Caco-2 (cell line): ENCODE measurements at regions not wholly inside any gene's neighbourhood (a gene's known extent, or its start where the extent isn't known, plus 50 kb on each side); places are given as distances from the start of the nearest gene placed in this dataset.

Experiments
- BruUV-seq: library from RNA; stranded (reverse); fragments of 400-500 nt; replicated peaks from 2 replicates; lab custom pipeline; 2021; lab: Mats Ljungman, UMichigan
- CTCF ChIA-PET: fragments of 300-600 bp; sonication (Branson Sonifier 250); formaldehyde crosslinking; loops from one replicate; lab custom pipeline; 2022; ENCODE audit warnings: antibody characterized with exemption; lab: Charles Lee
- POLR2A ChIA-PET: fragments of 300-600 bp; sonication (Branson Sonifier 250); formaldehyde crosslinking; loops from one replicate; lab custom pipeline; 2022; ENCODE audit warnings: antibody characterized with exemption; lab: Charles Lee
- DNase-seq, 2 experiments: peaks; one replicate each; pipeline versions ENCODE4 v3.0.0 to v3.0.0-alpha.2; 2020 to 2022
- H3K27me3 ChIP-seq: replicated peaks from 2 replicates; pipeline ENCODE4 v1.6.0; 2011; ENCODE audit warnings: low read length; ENCODE audit not compliant: control insufficient read depth, insufficient read depth
- H3K36me3 ChIP-seq: 2 replicates; pipeline ENCODE4 v1.5.1; 2011; ENCODE audit warnings: low read length; ENCODE audit not compliant: control insufficient read depth, insufficient read depth
- H3K4me1 ChIP-seq: fragments of 250-450 bp; sonication (Bioruptor Pico); 2 replicates; pipeline ENCODE4 v1.5.1; 2020; ENCODE audit warnings: mild to moderate bottlenecking
- H3K4me3 ChIP-seq: 2 replicates; pipeline ENCODE4 v1.5.1; 2011; ENCODE audit warnings: low read depth, mild to moderate bottlenecking, control low read depth, low read length
- H3K9me3 ChIP-seq: fragments of 250-450 bp; sonication (Bioruptor Pico); 2 replicates; pipeline ENCODE4 v1.5.1; 2020; ENCODE audit warnings: mild to moderate bottlenecking, moderate library complexity
- H3K27ac Mint-ChIP-seq: one replicate; pipeline ENCODE4 v1.8.0; 2022; ENCODE audit warnings: mixed read lengths; ENCODE audit not compliant: unreplicated experiment
- H3K27me3 Mint-ChIP-seq: one replicate; pipeline ENCODE4 v1.8.0; 2022; ENCODE audit warnings: mixed read lengths; ENCODE audit not compliant: insufficient read depth, unreplicated experiment
- H3K36me3 Mint-ChIP-seq: one replicate; pipeline ENCODE4 v1.8.0; 2022; ENCODE audit warnings: mild to moderate bottlenecking, mixed read lengths; ENCODE audit not compliant: insufficient read depth, unreplicated experiment
- H3K4me1 Mint-ChIP-seq: one replicate; pipeline ENCODE4 v1.8.0; 2022; ENCODE audit warnings: low read depth, mixed read lengths; ENCODE audit not compliant: unreplicated experiment
- H3K4me3 Mint-ChIP-seq: one replicate; pipeline ENCODE4 v1.8.0; 2022; ENCODE audit warnings: mild to moderate bottlenecking, moderate library complexity, mixed read lengths; ENCODE audit not compliant: unreplicated experiment
- H3K9me3 Mint-ChIP-seq: one replicate; pipeline ENCODE4 v1.8.0; 2022; ENCODE audit warnings: mixed read lengths; ENCODE audit not compliant: unreplicated experiment
- intact Hi-C: fragments of 100-400 bp; cut with micrococcal nuclease; formaldehyde crosslinking; loops from one replicate; pipeline ENCODE4 v1.10.0; 2022; ENCODE audit not compliant: unreplicated experiment
- TF ChIP-seq, protein P1 (sequence below), 2 experiments: fragments of 200-600 bp in 1 of 2; IDR thresholded peaks; 1 replicate in 1 of 2; 2 replicates in 1 of 2; pipeline versions ENCODE4 v1.5.1 to v1.8.0; 2011 to 2022; ENCODE audit warnings: antibody characterized with exemption in 1 of 2, control low read depth in 1 of 2, inconsistent platforms in 1 of 2, low read depth in 1 of 2, low read length in 1 of 2, mild to moderate bottlenecking in 1 of 2, moderate library complexity in 1 of 2; ENCODE audit not compliant: insufficient read depth in 1 of 2, severe bottlenecking in 1 of 2, unreplicated experiment in 1 of 2

GRCh38 chr6:19377722-19378121 lies 459.4 kb upstream of the ID4 start:
- H3K27ac Mint-ChIP-seq = no peak overlapping the region
- no peaks in the 10 kb centered on the region for H3K9me3 Mint-ChIP-seq
- H3K9me3 ChIP-seq = no peaks in the 10 kb centered on the region
- no TSS peak for BruUV-seq
- no peaks in the 10 kb centered on the region for H3K4me1 Mint-ChIP-seq
- H3K27me3 ChIP-seq = no peaks in the 10 kb centered on the region
- H3K36me3 Mint-ChIP-seq = no peaks in the 10 kb centered on the region
- TF ChIP-seq, protein P1, sequence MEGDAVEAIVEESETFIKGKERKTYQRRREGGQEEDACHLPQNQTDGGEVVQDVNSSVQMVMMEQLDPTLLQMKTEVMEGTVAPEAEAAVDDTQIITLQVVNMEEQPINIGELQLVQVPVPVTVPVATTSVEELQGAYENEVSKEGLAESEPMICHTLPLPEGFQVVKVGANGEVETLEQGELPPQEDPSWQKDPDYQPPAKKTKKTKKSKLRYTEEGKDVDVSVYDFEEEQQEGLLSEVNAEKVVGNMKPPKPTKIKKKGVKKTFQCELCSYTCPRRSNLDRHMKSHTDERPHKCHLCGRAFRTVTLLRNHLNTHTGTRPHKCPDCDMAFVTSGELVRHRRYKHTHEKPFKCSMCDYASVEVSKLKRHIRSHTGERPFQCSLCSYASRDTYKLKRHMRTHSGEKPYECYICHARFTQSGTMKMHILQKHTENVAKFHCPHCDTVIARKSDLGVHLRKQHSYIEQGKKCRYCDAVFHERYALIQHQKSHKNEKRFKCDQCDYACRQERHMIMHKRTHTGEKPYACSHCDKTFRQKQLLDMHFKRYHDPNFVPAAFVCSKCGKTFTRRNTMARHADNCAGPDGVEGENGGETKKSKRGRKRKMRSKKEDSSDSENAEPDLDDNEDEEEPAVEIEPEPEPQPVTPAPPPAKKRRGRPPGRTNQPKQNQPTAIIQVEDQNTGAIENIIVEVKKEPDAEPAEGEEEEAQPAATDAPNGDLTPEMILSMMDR (IDR thresholded peaks at IDR 0.05; ENCODE audit: insufficient read depth in 1 of 2, low read depth in 1 of 2, low read length in 1 of 2, severe bottlenecking in 1 of 2, unreplicated experiment in 1 of 2) = no peak
- intact Hi-C loops = no loop called here
- ChIA-PET POLR2A (no interaction called here), CTCF (no interaction called here)
- H3K4me3 ChIP-seq = no peak overlapping the region
- no peaks in the 10 kb centered on the region for H3K36me3 ChIP-seq
- no peaks in the 10 kb centered on the region for H3K27me3 Mint-ChIP-seq
- DNase-seq = no peak
- no peaks in the 10 kb centered on the region for H3K4me1 ChIP-seq
- no peak overlapping the region for H3K4me3 Mint-ChIP-seq

DNA sequence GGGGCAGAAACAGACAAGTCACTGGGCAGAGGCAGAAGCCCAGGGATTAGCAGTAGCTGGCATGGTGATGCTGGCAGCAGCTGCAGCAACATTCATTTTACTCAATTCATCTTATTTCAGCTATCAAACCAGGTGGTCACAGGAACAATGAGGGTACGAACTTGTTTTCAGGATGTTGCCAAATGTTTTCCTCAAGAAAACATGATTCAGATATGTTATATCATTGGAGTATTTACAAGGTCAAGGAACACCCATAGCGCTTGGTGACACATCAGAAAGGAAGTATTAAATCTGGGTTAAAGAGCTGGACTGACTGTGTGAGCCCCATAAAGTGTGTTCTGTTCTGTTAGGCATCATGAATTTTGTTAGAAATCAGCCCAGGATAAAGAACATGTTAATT lies 456.9 kb upstream of the ID4 start:
- H3K9me3 Mint-ChIP-seq = no peaks in the 10 kb centered on the region
- no peaks in the 10 kb centered on the region for H3K4me1 ChIP-seq
- no TSS peak for BruUV-seq
- H3K4me1 Mint-ChIP-seq = no peaks in the 10 kb centered on the region
- H3K27me3 ChIP-seq = no peaks in the 10 kb centered on the region
- ChIA-PET CTCF (no interaction called here), POLR2A (no interaction called here)
- no peak overlapping the region for H3K27ac Mint-ChIP-seq
- H3K9me3 ChIP-seq = no peaks in the 10 kb centered on the region
- no peak for DNase-seq
- intact Hi-C loops = no loop called here
- no peaks in the 10 kb centered on the region for H3K36me3 Mint-ChIP-seq
- H3K4me3 ChIP-seq = no peak overlapping the region
- no peak overlapping the region for H3K4me3 Mint-ChIP-seq
- TF ChIP-seq, protein P1 (IDR thresholded peaks at IDR 0.05; ENCODE audit: insufficient read depth in 1 of 2, low read depth in 1 of 2, low read length in 1 of 2, severe bottlenecking in 1 of 2, unreplicated experiment in 1 of 2) = no peak
- H3K27me3 Mint-ChIP-seq = no peaks in the 10 kb centered on the region
- no peaks in the 10 kb centered on the region for H3K36me3 ChIP-seq

DNA sequence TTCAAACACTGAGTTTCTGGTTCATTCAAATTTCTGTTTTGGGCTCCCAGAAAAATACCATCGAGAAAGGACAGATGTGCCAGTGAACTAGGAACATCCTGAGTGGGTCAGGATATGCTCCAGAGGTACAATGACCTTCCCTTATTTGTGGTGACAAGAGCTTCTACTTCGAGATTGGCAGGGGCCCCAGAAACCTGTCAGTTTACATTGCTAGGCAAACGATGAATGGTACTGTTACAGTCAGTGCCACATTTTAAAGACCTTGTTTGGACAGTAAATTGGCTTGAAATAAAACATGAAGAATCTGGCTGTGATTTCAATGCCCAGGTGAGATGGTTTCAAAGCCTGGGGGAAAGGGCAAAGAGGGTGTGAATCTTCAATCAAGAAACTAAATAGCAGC lies 454.5 kb upstream of the ID4 start:
- no peaks in the 10 kb centered on the region for H3K4me1 ChIP-seq
- no peak overlapping the region for H3K4me3 ChIP-seq
- intact Hi-C loops = no loop called here
- Mint-ChIP-seq H3K4me3 (no peak overlapping the region), H3K27ac (no peak overlapping the region), H3K9me3 (no peaks in the 10 kb centered on the region), H3K4me1 (no peaks in the 10 kb centered on the region), H3K36me3 (no peaks in the 10 kb centered on the region), H3K27me3 (no peaks in the 10 kb centered on the region)
- no TSS peak for BruUV-seq
- H3K9me3 ChIP-seq = no peaks in the 10 kb centered on the region
- ChIA-PET CTCF (no interaction called here), POLR2A (no interaction called here)
- TF ChIP-seq, protein P1 (IDR thresholded peaks at IDR 0.05; ENCODE audit: insufficient read depth in 1 of 2, low read depth in 1 of 2, low read length in 1 of 2, severe bottlenecking in 1 of 2, unreplicated experiment in 1 of 2) = no peak
- H3K36me3 ChIP-seq = no peaks in the 10 kb centered on the region
- DNase-seq = no peak
- H3K27me3 ChIP-seq = no peaks in the 10 kb centered on the region; the same call in 1 of the 2 replicates
